Testis (tissue), 2 donors: ENCODE measurements at regions not wholly inside any gene's neighbourhood (a gene's known extent, or its start where the extent isn't known, plus 50 kb on each side); places are given as distances from the start of the nearest gene placed in this dataset.

Experiments
- CTCF ChIP-seq, 3 experiments: fragments of 450-650 bp in 2 of 3; fragments of 200-600 bp in 1 of 3; sonication (generic) in 1 of 3; IDR thresholded peaks; one replicate each; pipeline ENCODE4 v1.5.1; 2016 to 2019; ENCODE audit warnings: antibody characterized with exemption in 3 of 3, mild to moderate bottlenecking in 2 of 3, moderate library complexity in 1 of 3
- POLR2A ChIP-seq: fragments of 450-650 bp; IDR thresholded peaks from one replicate; pipeline ENCODE4 v1.6.1; 2017; ENCODE audit warnings: antibody characterized with exemption, mild to moderate bottlenecking, moderate library complexity

DNA sequence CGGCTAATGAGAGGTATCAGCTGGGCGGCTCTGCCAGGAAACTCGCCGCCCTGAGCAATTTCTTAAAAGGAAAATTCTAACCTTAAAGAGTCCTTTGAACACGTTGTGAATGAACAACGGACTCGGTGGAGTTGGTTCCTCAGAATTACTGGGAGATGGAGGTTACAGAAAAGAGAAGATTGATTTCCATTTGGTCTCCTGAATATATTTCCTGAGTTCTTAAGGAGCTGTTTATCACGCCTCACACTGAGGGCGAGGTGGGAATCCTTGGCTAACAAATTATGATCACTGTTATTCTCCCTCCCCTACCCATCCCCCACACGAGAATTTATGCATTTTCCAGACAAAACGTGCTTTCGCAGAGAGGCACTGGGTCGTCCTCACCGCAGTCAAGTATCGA lies 194.5 kb upstream of the C14orf180 start:
- TF ChIP-seq POLR2A (no peak), CTCF (IDR thresholded peaks at IDR 0.05) (no peak)
